ENCODE measurements at regions not wholly inside any gene's neighbourhood (a gene's known extent, or its start where the extent isn't known, plus 50 kb on each side); places are given as distances from the start of the nearest gene placed in this dataset.
"Not testable (repeated sequence)": the region's sequence is repeated elsewhere in the genome, so short reads cannot be mapped to it uniquely, and the experiment has no call there.

DNA sequence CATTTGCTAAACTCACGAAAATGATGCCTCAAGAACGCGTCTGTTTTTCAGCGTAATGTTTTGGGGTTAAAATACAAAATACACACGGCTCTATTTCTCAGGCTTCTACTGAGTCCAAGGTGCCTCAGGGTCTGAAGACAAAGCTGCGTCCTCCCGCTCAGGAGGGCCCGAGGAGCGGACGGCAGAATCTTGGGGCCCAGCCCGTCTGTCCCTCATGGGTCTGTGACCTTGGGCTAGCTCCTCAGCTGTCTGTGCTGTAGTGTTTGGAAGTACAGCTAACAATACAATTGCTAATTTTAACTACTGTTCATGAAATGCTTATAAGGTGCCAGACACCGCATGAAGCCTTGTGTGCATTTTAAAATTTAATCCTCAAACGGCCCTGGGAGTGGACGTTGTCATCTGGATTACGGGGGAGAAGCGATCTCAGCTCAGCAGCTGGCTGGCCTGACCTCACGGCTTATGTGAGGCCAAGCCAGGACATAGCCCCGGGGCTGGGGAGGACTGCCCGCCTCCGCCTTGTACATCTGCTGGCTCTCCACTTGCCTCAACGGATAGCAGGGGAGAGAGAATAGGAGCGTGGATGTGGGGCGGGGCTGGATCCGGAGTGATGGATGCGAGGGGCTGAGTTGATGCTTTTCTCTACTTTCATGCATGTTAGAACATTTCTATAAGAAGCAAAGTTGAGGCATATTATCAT is 357.4 kb downstream of the GLRX3 start:
- DNase-seq, result no peak

DNA sequence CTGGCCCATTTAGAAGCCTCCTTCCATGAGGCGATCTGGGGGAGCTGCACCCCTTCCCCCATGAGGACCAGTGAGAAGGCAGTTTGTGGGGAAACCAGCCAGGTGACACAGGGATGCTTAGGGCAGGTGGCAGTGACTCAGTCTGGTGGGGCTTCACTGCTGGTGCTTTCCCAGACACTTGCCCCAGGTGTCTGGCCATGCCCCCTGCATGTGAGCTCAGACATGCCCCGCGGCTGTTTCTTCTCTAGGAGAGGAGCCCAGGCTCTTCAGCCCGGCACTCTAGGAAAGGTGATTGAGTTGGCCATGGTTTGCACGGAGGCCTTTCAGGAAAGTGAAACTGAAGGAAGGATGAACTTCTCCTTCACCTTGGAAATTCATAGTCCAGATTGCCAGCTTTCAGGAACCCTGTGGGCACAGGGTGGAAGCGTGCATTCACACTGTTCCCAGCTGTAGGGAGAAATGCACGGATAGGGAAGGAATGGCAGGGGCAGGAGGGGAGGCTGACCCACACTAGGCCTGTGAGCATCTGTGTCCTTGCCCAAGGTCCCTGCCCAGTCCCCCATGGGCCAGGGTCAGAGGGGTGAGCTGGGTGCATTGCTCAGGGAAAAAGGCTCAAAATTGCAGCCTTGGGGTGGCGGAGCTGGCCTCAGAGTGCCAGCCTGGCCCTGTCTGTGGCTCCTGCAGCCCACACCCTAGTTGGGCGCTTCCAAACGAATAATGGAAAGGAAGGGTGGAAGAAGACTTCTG is 359.1 kb downstream of the GLRX3 start:
- no peak for DNase-seq

DNA sequence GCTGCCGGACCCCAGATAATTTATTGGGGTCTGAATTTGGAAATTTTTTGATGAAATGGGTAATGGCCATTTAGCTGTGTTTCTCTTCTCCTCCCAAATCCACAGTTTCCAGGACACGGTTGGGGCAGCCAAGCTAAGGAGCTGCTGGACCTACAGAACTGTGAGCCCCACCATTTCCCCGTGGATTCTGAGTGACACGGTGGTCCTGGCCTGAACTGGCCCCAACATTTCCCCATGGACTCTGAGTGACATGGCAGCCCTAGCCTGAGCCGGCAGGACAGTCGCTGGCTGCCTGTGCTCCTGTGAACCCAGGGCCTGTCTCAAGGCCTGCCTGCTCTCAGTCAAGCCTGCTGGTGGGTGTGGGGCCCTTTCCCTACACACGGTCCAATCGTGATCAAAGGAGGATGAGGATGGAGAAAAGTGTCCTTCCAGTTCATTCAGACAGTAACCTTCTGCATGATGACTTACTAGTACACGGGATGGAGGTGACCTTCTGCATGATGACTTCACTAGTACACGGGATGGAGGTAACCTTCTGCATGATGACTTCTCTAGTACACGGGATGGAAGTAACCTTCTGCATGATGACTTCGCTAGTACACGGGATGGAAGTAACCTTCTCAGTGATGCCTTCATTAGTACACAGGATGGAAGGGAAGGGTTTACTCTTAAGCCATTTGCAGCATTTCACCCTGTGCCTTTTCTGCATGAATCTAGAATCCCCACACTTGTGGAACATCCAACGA is 359.9 kb downstream of the GLRX3 start:
- DNase-seq, result no peak

DNA sequence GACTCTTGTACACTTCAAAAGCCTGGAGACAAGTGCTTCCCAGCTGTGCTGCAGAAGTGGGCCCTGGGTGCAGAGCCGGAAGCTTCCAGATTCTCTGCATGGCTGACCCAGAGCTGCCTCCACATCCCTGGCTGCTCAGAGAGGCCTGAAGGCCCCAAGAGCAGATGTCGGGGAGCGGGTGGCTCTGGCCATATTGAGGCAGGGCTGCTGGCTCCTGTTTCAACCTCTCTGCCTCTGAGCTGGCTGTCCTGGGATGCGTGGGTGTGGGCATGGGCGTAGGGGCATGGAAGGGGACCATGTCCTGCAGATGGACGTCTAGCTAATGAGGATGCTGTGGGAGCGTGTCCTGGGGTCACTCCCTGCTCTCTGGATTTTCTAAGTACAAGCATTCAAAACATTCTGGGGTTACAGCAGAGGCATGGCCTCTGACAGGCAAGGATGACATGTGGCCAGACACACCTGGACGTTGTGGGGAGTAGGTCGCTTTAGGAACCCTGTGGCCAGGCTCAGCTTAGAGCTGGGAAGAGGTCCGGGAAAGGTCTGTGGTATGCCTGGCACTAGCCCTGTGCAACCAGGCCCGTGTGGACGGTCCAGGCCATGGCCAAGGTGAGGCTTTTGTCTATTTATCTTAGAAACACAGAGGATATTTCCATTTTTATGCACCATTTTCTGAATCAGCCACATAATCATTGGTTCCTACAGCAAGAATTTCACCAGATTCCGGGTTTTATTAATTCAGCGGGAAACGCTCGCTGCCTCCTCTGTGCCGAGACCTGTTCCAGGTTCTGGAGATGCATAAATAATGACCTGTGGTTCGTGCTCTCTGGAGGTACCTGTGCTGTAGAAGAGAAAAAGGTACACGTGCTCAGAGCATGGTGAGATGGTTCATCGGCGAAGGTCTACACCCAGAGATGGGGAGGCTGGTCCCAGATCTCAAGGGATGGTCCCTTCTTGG is 361.1 kb downstream of the GLRX3 start:
- DNase-seq, result no peak

DNA sequence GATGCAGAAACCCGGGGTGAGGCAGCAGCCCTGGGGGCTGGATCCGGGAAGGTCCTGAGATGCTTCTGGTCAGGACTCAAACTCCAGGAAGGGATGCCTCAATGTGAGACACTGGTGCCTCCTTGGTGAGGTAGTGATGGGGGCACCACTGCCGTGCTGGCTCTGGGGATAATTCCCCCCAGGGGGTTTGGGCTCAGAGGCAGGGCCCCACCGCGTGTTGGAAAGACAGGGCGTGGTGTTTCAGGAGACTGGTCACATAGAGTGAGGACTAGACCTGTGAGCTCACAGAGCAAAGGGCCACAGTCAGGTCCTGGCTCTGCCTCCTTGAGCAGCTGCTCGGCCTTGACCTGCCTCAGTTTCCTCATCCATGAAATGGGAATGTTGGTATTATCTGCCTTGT is 361.9 kb downstream of the GLRX3 start:
- DNase-seq, result no peak

DNA sequence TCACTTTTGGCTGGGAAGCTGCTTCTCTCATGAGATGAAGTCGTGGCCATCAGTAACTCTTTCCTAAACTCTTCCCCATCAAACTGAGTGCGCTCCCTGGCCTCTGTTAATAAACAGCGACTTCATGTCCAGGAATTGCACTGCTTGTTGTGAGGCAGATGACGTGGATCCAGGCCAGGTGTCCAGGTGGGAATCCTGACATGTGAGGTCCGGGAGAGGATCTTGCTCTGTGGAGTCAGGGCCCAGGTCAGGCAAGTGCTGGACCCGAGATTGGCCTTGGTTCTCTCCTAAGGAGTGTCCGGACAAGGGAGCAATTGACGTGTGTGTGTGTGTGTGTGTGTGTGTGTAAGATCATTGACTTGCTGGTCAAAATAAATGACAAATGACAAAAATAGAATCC is 362.7 kb downstream of the GLRX3 start:
- no peak for DNase-seq

DNA sequence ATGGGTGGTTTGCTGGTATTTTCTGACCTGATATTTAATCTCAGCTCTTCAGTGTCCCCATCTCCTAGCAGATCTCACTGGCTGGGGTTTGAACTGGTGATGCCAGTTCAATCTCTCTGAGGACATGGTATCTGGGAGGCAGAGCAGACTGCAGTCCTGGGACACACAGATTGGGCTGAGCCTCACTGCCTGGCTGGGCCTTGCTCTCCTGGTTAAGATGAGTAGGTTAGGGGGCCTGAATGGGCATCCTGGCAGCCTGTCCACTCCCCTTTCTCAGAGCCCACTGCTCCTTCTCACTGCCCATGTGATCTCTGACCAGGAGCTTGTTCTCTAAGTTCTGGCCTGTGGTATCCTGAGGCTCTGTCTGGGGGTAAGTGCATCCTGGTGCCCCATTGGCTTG is 363.4 kb downstream of the GLRX3 start:
- no peak for DNase-seq

DNA sequence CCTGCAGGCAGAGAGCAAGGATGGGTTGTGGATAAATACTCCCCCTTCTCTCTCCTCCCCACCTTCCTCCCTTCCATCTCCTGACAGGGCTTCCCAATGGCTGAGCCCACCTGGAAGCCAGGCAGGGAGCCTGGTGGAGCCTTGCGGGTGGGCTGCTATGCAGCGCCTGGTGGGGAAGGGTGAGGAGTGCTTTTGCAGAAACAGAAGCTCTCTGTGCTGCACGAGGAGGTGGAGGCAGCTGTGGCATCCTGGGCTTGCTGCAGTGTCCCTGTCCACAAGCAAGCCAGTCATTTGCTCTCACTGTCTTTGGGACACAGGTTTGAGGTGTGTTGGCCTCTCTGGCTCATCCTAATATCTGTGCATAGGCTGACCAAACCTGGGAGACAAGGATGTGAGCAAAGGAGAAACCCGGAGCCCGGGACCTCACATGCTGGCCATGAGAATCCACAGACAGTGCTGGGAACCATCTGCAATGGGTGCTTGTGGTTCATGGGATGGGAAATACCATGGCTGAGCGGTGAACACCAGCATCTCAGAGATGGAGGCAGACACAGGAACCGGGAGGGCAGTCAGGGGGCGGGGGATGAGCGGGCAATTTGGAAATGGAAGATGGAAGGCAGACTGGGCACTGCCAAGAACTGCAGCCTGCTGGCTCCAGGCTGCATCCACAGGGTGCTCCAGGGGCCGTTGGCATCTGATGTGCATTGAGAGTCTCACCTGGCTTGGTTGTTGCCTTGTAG is 364.2 kb downstream of the GLRX3 start:
- no peak for DNase-seq

DNA sequence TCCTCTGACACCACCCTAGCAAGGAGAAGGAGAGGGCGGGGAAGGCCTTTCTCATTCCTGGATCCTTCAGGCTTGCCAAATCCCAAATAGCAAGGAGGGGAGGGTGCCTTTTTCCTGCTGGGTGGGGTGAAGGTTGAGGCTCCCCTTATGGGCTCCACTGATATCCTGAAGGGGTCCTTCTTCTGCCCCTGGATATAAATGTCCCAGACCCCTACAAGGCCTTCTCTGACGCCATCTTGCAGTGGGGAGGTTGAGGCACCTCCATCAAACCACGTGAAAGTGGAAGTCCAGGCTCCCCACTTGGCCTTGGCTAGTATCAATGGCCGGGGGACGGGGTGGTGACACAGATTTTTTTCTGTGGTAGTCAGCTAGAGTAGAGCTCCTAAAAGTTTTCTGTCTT is 371.3 kb downstream of the GLRX3 start:
- DNase-seq, result no peak

DNA sequence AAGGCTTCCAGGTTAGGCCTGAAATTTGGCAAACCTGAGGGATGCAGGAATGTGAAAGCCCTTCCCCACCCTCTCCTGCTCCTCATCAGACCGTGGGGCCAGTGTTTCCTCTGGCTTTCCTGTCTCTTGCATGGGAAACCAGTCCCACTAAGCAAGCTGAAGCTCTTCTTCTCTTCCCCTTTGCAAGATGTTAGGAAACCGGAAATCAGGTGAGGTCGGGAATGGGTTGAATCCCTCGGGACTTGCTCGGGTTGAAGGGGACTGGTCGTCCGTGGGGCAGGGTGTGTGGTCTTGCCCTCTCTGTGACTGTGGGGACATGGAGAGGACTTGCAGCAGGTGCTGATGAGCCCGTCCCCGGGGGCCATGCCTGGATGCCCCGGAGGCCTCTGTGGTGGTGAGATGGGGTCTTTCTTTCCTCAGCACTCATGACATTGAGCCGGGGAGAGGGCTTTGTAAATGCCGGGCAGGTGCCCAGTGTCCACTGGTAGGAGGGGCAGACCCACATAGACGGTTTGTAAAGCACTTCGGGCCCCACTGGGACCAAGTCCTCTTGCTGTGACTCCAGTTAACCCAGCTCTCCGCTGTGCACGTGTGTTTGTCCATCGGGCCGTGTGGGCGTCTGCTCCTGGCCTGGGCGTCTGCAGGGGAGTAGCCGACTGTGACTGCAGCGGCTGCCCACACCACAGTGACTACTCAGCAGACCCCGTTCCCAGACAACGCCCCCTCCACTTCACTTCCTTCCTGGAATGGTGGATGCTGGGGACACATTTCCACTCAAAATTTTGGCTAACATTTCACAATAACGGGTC is 373.9 kb downstream of the GLRX3 start:
- DNase-seq, result no peak

DNA sequence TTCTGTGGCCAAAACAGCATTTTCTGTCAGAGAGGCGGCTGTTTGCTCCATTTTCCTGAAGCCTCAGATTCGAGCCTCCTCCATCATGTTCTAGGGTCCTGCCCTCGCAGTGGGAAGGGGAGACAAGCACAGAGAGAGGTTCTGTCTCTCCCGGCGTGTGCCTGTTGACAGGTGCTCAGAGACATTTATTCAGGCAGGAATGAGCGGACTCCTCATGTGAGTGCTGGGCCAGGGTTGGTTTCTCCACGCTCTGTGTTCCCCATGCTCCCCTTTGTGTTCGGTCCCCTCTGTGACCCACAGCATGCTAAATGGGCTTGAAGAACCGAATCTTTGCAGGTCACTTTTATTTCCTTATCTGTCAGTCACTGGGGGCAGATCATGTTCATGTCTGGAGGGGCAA is 374.6 kb downstream of the GLRX3 start:
- DNase-seq, result no peak

DNA sequence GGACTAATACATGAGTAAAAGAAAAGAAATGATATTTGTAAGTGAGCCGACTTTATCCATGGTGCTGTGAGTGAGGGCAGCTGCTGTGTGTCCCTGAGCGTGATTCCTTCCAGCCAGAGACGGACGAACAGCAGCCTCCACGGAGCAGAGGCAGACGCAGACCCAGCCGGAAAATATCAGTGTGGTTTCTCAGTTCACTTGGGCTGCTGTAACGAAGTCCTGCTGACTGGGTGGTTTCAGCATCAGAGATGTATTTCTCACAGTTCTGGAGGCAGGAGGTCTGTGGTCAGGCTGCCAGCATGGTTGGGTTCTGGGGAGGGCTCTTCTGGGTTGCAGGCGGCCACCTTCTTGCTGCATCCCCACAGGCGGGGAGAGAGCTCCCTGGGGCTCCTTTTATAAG is 375.6 kb downstream of the GLRX3 start:
- DNase-seq, result no peak

DNA sequence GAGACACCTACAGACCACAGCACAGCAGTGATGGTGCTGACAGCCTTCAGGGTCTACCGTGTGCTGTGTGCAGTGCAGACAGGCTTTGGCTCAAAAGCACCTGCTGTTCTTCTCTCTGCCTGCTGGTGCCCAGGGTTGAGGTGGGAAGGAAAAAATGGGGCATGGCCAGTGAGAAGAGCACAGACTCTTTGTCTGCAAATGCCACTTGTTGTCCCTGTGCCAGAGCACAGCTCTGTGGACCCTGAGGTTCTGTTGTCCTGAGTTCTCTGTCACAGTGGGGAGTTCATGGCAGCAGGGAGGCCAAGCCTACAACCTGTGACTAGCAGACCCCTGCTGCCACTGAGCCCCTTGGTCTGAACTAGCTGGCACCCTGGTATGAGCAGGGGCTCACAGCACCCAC is 376.7 kb downstream of the GLRX3 start:
- no peak for DNase-seq

DNA sequence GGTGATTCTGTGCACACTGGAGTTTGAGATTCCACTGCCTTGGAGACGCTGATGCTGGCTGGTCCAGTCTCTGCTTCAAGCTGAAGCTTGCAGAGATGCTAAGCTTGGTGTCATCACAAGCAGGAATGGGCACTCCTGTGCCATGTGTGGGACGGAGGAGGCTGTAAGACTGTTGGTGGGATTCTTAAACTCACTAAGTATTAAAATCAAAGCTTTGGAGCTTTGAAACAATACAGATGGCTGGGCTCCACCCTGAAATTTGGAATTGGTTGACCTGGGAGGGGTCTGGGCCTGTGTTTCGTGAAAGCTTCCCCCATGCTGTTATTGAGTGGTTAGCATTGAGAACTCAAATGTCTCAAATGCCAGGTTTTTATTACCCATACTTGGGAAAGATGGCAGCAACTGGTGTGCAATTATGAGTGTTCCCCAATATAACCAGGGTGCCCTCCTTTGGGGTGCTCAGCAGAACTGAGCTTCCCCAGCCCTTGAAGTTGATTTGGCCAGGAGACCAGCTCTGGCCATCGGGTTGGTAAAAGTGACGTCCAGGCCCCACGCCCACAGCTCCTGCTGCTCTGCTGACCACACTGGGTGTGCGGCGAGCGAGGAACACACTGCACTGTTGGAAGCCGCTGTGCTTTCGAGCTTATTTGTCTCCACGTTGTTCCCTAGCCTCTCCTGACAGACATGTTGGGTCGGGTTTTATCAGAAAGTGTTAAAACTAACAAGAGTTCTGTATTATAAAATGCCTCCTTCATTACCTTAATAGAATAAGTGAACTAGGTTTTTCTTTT is 377.7 kb downstream of the GLRX3 start:
- DNase-seq, result no peak

DNA sequence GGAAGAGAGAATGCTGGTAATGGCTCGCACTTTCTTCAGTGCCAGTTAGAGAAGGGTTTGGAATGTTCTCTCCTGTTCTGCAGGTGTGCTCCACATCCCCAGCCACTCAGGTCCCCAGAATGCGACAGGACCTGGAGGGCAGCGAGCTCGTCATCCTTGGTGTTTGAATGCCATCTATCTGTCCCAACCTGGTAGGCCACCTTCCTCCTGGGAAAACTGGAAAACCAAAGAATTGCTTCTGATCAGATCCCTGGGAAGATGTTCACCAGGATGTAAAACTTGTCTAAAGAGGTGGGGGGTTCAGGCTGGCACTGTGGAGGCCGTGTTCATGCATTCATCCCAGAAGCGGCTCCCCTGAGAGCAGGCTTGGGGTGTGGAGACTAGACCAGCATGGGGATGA is 379.5 kb downstream of the GLRX3 start:
- no peak for DNase-seq

DNA sequence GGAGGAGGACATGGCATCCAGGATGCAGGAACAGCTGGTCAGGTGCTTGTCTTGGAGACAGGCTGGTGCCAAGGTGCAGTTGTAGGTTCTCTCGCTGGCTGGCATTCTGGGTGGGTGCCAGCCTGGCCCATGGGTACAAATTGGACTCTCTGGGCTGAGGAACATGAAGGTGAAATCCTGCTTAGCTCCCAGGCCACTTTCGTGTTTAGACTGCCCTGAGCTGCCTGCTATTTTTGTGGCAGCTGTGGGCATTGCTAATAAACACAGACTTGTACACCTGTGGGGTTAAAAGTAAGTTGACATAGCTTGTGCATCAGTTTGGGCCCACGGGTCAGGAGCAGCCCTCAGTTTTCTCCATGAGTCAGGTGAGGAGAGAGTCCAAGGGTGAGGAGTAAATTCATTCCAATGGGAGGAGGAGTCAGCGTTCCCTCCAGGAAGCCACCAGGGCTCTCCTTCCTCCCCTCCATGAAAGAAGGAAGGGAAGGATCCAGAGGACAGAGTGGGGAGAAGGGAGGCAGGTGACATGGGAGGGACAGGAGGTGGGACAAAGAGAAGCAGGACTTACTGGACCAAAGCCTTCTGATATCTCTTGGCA is 380.0 kb downstream of the GLRX3 start:
- DNase-seq, result no peak

DNA sequence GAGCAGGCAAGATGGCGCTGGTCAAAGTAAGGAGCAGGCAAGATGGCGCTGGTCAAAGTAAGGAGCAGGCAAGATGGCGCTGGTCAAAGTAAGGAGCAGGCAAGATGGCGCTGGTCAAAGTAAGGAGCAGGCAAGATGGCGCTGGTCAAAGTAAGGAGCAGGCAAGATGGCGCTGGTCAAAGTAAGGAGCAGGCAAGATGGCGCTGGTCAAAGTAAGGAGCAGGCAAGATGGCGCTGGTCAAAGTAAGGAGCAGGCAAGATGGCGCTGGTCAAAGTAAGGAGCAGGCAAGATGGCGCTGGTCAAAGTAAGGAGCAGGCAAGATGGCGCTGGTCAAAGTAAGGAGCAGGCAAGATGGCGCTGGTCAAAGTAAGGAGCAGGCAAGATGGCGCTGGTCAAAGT is 382.7 kb downstream of the GLRX3 start:
- DNase-seq, result not testable (repeated sequence)

DNA sequence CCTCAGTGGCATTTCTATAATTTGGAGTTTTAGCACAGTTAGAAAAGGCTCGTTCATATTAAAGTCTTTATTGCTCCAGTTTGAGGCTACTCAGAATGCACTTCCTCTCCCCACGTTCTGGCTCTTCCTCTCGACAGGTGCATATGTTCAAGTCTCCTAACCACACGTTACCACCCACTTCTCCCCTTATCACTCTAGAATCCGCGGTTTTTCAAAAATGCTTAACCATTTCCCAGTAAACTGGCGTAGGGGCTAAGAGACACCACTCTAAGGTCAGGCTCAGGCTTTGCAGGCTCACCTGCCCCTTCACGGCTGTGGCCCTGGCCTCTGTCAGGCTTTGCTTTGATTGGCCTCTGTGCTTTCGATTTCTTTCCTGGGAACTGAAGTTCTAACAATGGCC is 383.6 kb downstream of the GLRX3 start:
- DNase-seq, result no peak

DNA sequence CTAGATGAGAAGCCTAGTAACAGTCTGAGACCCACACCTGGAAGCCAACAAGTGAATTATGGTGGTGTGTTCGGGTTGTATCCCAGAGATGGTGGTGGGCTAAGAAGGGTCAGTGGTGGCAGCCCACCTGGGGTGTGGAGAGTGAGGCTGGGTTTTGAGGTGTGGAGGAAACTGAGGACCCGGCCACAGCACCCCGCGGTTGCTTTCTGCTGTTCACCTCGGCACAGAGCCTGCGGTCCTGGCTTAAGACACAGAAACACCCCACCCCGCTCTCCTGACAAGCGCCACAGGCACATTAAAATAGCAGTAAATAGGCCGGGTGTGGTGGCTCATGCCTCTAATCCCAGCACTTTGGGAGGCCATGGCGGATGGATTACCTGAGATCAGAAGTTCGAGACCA is 395.1 kb downstream of the GLRX3 start:
- DNase-seq, result no peak

DNA sequence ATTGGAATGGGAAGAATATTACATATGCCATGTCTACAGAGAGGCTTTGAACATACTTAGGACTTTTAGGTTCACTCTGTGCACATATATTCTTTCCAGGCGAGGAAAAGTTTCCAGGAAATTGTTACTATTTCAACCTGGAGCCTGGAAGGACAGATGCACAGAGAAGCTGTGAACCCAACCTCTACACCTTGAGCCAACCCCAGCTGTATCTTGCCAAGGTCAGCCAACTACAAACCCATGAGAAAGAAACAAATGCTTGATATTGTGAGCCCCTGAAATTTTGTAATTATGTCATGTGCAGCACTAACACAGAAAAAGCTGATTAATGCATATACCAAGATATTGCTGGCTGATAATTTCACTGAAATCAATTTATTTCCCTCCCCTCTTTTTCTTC is 404.9 kb downstream of the GLRX3 start:
- DNase-seq, result no peak
